ENCODE measurements at regions not wholly inside any gene's neighbourhood (a gene's known extent, or its start where the extent isn't known, plus 50 kb on each side); places are given as distances from the start of the nearest gene placed in this dataset.
A peak's percentile ranks its signal among the peaks of the same experiment; 100 is the strongest.

DNA sequence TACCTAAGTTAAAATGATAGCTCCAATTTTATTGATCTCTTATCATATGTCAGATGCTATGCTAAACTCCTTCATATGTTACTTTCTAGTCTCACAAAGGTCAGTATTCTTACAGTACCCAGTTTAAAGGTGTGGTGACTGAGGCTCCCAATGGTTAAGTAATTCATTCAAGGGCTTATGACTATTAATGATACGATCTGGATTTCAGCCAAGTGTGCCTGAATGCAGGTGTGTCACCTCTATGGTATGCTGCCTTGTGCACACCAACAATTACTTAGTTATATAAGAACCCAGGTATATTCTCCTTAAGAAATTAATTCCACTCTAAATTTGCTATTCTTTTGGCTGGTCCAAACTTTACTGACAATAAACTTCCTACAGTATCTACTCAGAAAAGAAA lies 84.6 kb upstream of the TRPC4 start:
- DNase-seq (ENCODE audit: low read depth) = no peak
- H3K4me3 ChIP-seq (ENCODE audit: control insufficient read depth, low read depth, low read length) = no peak overlapping the region
- TF ChIP-seq, protein P1, sequence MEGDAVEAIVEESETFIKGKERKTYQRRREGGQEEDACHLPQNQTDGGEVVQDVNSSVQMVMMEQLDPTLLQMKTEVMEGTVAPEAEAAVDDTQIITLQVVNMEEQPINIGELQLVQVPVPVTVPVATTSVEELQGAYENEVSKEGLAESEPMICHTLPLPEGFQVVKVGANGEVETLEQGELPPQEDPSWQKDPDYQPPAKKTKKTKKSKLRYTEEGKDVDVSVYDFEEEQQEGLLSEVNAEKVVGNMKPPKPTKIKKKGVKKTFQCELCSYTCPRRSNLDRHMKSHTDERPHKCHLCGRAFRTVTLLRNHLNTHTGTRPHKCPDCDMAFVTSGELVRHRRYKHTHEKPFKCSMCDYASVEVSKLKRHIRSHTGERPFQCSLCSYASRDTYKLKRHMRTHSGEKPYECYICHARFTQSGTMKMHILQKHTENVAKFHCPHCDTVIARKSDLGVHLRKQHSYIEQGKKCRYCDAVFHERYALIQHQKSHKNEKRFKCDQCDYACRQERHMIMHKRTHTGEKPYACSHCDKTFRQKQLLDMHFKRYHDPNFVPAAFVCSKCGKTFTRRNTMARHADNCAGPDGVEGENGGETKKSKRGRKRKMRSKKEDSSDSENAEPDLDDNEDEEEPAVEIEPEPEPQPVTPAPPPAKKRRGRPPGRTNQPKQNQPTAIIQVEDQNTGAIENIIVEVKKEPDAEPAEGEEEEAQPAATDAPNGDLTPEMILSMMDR (IDR thresholded peaks at IDR 0.05; ENCODE audit: control insufficient read depth, insufficient read depth, low read depth, low read length, missing control alignments) = no peak

DNA sequence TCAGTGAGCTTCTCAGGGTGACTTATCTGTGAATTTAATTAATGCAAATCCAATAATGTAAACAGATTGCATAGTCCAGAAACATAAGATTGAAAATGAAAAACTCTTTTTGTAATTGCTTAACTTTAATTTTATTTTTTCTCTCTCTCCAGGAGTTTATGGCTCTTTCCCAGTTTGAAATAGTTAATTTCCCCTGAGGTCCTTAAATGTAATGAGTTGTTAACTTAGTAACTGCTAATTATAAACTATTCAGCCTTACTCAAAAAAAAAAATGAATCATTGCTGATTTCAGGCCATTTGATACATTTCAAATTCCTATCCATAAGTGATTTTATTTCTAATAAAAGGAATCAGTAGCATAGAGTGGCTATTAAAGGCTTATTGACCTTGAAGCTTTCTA lies 84.1 kb upstream of the TRPC4 start:
- DNase-seq (ENCODE audit: low read depth) = no peak
- no peak overlapping the region for H3K4me3 ChIP-seq (ENCODE audit: control insufficient read depth, low read depth, low read length)

GRCh38 chr13:37950016-37950415 lies 80.4 kb upstream of the TRPC4 start:
- DNase-seq (ENCODE audit: low read depth) = no peak
- no peak overlapping the region for H3K4me3 ChIP-seq (ENCODE audit: control insufficient read depth, low read depth, low read length)
- TF ChIP-seq, protein P1 (IDR thresholded peaks at IDR 0.05; ENCODE audit: control insufficient read depth, insufficient read depth, low read depth, low read length, missing control alignments) = no peak

More for the DNA sequence above, 84.1 kb upstream of the TRPC4 start:
- TF ChIP-seq, protein P1 (IDR thresholded peaks at IDR 0.05; ENCODE audit: control insufficient read depth, insufficient read depth, low read depth, low read length, missing control alignments) = no peak

DNA sequence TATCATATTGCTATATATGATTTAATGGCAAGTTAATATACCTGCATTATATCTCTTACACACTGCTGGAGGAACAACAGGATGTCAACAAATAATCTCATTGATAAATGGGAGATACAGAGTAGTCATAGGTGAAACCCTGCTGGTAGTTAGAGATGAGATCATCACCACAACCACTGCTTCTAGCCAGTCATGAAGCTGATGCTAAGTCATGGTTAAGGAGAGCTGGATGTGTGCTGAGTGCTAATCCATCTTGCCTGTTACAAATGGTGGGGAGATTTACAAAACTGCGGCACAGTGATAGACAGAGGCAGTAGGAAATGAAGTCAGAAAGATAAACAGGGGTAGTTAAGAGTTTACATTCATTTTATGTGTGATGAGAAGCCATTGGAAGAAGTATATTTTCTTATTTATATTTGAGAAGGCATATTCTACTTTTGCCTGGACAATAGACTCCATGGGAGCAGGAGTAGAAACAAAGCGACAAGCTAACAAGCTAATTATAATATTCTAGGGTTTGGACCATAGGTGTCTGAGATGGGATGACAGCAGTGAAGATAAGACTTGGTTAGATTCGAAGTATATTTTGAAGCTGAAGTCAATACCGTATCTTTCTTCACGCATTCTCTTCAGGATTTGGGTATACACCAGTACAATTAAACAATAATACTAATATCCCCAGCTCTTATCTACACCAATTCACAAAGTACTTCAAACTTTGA lies 78.0 kb upstream of the TRPC4 start:
- H3K4me3 ChIP-seq (ENCODE audit: control insufficient read depth, low read depth, low read length) = no peak overlapping the region
- TF ChIP-seq, protein P1 (IDR thresholded peaks at IDR 0.05; ENCODE audit: control insufficient read depth, insufficient read depth, low read depth, low read length, missing control alignments) = no peak
- no peak for DNase-seq (ENCODE audit: low read depth)

- TF ChIP-seq, protein P1 (IDR thresholded peaks at IDR 0.05; ENCODE audit: control insufficient read depth, insufficient read depth, low read depth, low read length, missing control alignments) = no peak
- no peak for DNase-seq (ENCODE audit: low read depth)
- no peak overlapping the region for H3K4me3 ChIP-seq (ENCODE audit: control insufficient read depth, low read depth, low read length)
Measured at GRCh38 chr13:37945651-37946575, 76.3 kb upstream of the TRPC4 start.

- no peak overlapping the region for H3K4me3 ChIP-seq (ENCODE audit: control insufficient read depth, low read depth, low read length)
- TF ChIP-seq, protein P1 (IDR thresholded peaks at IDR 0.05; ENCODE audit: control insufficient read depth, insufficient read depth, low read depth, low read length, missing control alignments) = peak; percentile 11
- no peak for DNase-seq (ENCODE audit: low read depth)
Measured at GRCh38 chr13:37944869-37945442, 75.4 kb upstream of the TRPC4 start.

Measured in AG09309 (cell line).